GM12891 (cell line): ENCODE measurements at regions not wholly inside any gene's neighbourhood (a gene's known extent, or its start where the extent isn't known, plus 50 kb on each side); places are given as distances from the start of the nearest gene placed in this dataset.

Experiments
- PAX5 ChIP-seq: IDR thresholded peaks from 2 replicates; pipeline ENCODE4 v1.6.1; 2011; ENCODE audit warnings: low read length, moderate library complexity, mild to moderate bottlenecking; ENCODE audit not compliant: insufficient read depth, severe bottlenecking
- POLR2A ChIP-seq: IDR thresholded peaks from 2 replicates; pipeline ENCODE4 v1.6.1; 2011; ENCODE audit warnings: low read depth, low read length, control low read depth

- no peak for TF ChIP-seq POLR2A
- no peak for TF ChIP-seq PAX5
Measured at GRCh38 chr21:38936240-38936639, 130.5 kb downstream of the ETS2 start.
